ENCODE measurements at regions not wholly inside any gene's neighbourhood (a gene's known extent, or its start where the extent isn't known, plus 50 kb on each side); places are given as distances from the start of the nearest gene placed in this dataset.

DNA sequence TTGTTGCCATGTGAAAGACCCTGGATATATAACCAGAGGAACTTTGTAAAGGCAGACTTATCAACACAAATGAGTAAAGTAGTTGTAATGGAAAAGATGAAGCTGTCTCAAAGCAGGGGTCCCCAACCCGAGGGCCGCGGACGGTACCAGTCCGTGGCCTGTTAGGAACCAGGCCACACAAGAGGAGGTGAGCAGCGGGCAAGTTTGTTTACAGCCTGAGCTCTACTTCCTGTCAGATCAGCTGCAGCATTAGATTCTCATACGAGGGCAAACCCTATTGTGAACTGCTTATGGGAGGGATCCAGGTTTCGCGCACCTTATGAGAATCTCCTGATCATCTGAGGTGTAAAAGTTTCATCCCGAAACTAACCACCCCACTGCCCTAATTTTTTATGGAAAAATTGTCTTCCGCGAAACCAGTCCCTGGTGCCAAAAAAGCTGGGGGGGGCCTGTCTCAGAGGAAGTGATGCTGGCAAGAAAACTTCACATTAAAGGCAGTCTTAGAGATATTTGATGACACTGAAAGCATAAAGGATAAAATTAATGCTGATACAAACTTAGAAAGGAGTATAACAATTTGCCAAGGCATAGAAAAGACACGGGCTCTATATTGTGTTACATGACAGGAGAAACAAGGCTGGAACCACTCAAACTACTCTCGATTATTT is 57.5 kb upstream of the MSTN start:
- POLR2A ChIA-PET, result interaction anchor here (0.6 kb wide), 2 partner anchors 356 to 786 kb away, joined by 3 read pairs; no protein-coding TSS in a partner anchor
- no peaks in the 10 kb centered on the region for H3K27me3 ChIP-seq (ENCODE audit: control insufficient read depth, insufficient read depth, low read length)
- TF ChIP-seq, protein P1, sequence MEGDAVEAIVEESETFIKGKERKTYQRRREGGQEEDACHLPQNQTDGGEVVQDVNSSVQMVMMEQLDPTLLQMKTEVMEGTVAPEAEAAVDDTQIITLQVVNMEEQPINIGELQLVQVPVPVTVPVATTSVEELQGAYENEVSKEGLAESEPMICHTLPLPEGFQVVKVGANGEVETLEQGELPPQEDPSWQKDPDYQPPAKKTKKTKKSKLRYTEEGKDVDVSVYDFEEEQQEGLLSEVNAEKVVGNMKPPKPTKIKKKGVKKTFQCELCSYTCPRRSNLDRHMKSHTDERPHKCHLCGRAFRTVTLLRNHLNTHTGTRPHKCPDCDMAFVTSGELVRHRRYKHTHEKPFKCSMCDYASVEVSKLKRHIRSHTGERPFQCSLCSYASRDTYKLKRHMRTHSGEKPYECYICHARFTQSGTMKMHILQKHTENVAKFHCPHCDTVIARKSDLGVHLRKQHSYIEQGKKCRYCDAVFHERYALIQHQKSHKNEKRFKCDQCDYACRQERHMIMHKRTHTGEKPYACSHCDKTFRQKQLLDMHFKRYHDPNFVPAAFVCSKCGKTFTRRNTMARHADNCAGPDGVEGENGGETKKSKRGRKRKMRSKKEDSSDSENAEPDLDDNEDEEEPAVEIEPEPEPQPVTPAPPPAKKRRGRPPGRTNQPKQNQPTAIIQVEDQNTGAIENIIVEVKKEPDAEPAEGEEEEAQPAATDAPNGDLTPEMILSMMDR (IDR thresholded peaks at IDR 0.05; ENCODE audit: low read depth, low read length), result no peak
- H3K9me3 ChIP-seq (ENCODE audit: control insufficient read depth, insufficient read depth, low read length), result no peaks in the 10 kb centered on the region
- no peak for DNase-seq (ENCODE audit: low read depth, low spot score)
- no peak overlapping the region for H3K27ac ChIP-seq (ENCODE audit: low read depth, low read length)
- H3K4me3 ChIP-seq (ENCODE audit: low read depth, low read length), result no peak overlapping the region
- CTCF ChIA-PET, result interaction anchor here (0.7 kb wide), 2 partner anchors 158 to 170 kb away, joined by 4 to 8 read pairs; no protein-coding TSS in a partner anchor

DNA sequence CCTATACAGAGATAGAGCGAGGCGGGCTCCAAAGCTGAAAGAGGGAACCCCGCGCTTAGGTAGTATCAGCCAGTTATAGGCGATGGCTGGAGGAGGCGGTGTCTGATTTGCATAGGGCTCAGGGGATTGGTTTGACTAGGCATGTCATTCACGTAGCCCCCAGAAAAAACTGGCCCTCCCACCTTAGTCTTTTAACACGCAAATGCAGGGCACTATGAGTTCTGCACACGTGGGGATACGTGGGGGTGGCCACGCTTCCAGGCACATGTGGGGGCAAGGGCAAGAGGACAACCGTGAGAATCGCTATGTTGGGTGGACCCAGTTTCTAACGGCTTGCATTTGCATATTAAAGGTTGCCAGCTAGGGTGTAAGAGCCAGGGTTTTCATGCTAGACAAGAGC is 56.7 kb upstream of the MSTN start:
- POLR2A ChIA-PET, result no interaction called here
- Histone ChIP-seq H3K9me3 (ENCODE audit: control insufficient read depth, insufficient read depth, low read length) (no peaks in the 10 kb centered on the region), H3K27ac (ENCODE audit: low read depth, low read length) (no peak overlapping the region), H3K4me3 (ENCODE audit: low read depth, low read length) (no peak overlapping the region), H3K27me3 (ENCODE audit: control insufficient read depth, insufficient read depth, low read length) (no peaks in the 10 kb centered on the region)
- CTCF ChIA-PET, result no interaction called here
- no peak for DNase-seq (ENCODE audit: low read depth, low spot score)
- TF ChIP-seq, protein P1 (IDR thresholded peaks at IDR 0.05; ENCODE audit: low read depth, low read length), result no peak

DNA sequence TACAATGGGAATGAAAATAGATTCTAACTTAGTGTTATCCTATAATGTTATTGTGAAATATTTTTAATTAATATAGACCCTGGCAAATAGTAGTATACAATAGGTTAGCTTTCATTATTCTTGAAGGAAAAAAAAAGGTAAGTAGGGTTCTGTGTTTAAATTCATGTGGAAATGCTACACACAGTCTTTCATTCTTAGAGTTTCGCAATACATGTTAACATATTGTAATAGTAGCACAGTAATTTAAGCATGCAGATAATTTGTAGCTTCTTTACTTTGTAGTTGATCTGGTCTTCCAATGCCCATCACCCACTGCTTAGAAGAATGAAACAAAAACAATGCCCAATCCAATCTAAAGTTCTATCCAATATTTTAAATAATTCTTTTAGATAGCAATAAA is 54.8 kb upstream of the MSTN start:
- Histone ChIP-seq H3K27ac (ENCODE audit: low read depth, low read length) (no peak overlapping the region), H3K4me3 (ENCODE audit: low read depth, low read length) (no peak overlapping the region), H3K9me3 (ENCODE audit: control insufficient read depth, insufficient read depth, low read length) (no peaks in the 10 kb centered on the region), H3K27me3 (ENCODE audit: control insufficient read depth, insufficient read depth, low read length) (no peaks in the 10 kb centered on the region)
- DNase-seq (ENCODE audit: low read depth, low spot score), result no peak
- TF ChIP-seq, protein P1 (IDR thresholded peaks at IDR 0.05; ENCODE audit: low read depth, low read length), result no peak
- ChIA-PET CTCF (interaction anchor here (1.6 kb wide), 1 partner anchor 28 kb away, joined by 5 read pairs; no protein-coding TSS in a partner anchor), POLR2A (no interaction called here)

DNA sequence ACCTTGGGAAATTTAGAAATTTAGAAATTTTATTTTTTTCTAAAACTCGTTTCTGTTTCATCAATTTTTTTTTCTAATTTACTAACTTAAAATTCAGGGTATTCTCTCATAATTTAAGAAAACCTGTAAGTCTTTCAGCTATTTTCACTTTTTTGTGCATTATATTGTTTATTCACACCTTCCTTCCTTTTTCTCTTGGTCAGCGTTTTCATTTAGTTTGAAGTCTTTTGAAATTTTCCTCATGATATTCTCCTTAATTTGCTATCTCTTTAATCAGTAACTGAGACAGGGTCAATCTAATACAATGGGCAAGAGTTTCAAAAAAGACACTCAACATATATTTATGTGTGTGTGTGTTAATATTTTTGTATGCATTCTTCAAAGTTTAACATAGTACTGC is 50.5 kb upstream of the MSTN start:
- no peaks in the 10 kb centered on the region for H3K9me3 ChIP-seq (ENCODE audit: control insufficient read depth, insufficient read depth, low read length)
- no peaks in the 10 kb centered on the region for H3K27me3 ChIP-seq (ENCODE audit: control insufficient read depth, insufficient read depth, low read length)
- no peak overlapping the region for H3K27ac ChIP-seq (ENCODE audit: low read depth, low read length)
- ChIA-PET POLR2A (no interaction called here), CTCF (no interaction called here)
- TF ChIP-seq, protein P1 (IDR thresholded peaks at IDR 0.05; ENCODE audit: low read depth, low read length), result no peak
- H3K4me3 ChIP-seq (ENCODE audit: low read depth, low read length), result no peak overlapping the region
- no peak for DNase-seq (ENCODE audit: low read depth, low spot score)
